GM12878 (cell line): ENCODE measurements at regions not wholly inside any gene's neighbourhood (a gene's known extent, or its start where the extent isn't known, plus 50 kb on each side); places are given as distances from the start of the nearest gene placed in this dataset.

Source experiments
- CTCF ChIP-seq, 3 experiments: IDR thresholded peaks in 2 of 3; conservative IDR thresholded peaks in 1 of 3; 2 replicates each; pipeline ENCODE4 v1.5.1; 2011; ENCODE audit warnings: low read depth in 3 of 3, low read length in 3 of 3, mild to moderate bottlenecking in 3 of 3, control low read depth in 2 of 3, moderate library complexity in 2 of 3, inconsistent platforms in 1 of 3, mixed read lengths in 1 of 3; ENCODE audit not compliant: control insufficient read depth in 2 of 3, insufficient read depth in 1 of 3; ENCODE audit errors: extremely low read depth in 1 of 3
- MLLT1 ChIP-seq: fragments of 450-650 bp; IDR thresholded peaks from 2 replicates; pipeline ENCODE4 v1.6.1; 2016; ENCODE audit warnings: mild to moderate bottlenecking
- SMAD5 ChIP-seq: IDR thresholded peaks from 2 replicates; pipeline ENCODE4 v1.6.1; 2016; ENCODE audit warnings: antibody characterized with exemption, low read depth
- ZZZ3 ChIP-seq: IDR thresholded peaks from 2 replicates; pipeline ENCODE4 v1.6.1; 2011; ENCODE audit warnings: low read depth; ENCODE audit not compliant: control insufficient read depth, insufficient read length

DNA sequence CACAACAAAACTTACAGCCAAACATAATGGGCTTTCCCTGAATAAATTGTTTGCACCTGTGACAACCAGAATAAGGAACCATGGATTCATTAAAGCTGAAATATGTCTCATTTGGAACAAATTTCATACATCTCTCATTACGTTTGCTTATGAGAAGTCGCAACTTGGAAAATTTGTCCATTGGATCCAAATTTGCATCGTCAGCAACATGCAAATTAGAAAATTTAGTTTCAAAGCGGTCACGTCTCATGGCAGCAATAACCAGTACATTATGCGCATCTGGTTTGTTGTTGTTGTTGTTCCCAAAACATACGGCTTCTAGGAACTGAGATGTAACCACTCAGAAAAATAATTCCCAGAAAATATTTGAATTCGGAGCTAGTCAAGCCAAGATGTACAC lies 1311.5 kb upstream of the CDH6 start:
- no peak for TF ChIP-seq CTCF (IDR thresholded peaks at IDR 0.05 in 2 of 3, conservative IDR thresholded peaks at IDR 0.05 in 1 of 3; ENCODE audit: control insufficient read depth in 2 of 3, extremely low read depth in 1 of 3, insufficient read depth in 1 of 3, low read depth in 3 of 3, low read length in 3 of 3)
- no peak for TF ChIP-seq SMAD5
- no peak for TF ChIP-seq MLLT1
- no peak for TF ChIP-seq ZZZ3
